Osteoblast (primary cell): ENCODE measurements at regions not wholly inside any gene's neighbourhood (a gene's known extent, or its start where the extent isn't known, plus 50 kb on each side); places are given as distances from the start of the nearest gene placed in this dataset.
"Not testable (repeated sequence)": the region's sequence is repeated elsewhere in the genome, so short reads cannot be mapped to it uniquely, and the experiment has no call there.

Source experiments
- DNase-seq: peaks from one replicate; pipeline ENCODE4 v3.0.0; 2011; ENCODE audit warnings: low spot score, mixed read lengths; ENCODE audit not compliant: insufficient read length; ENCODE audit errors: missing footprints
- H2AFZ ChIP-seq: 2 replicates; pipeline ENCODE4 v1.6.0; 2011; ENCODE audit warnings: mild to moderate bottlenecking, low read length
- H3K27ac ChIP-seq: 2 replicates; pipeline ENCODE4 v1.5.1; 2011; ENCODE audit warnings: mild to moderate bottlenecking, low read depth, low read length, moderate library complexity
- H3K27me3 ChIP-seq: 2 replicates; pipeline ENCODE4 v1.6.0; 2012; ENCODE audit warnings: mild to moderate bottlenecking, control low read depth, inconsistent platforms, low read length, moderate library complexity; ENCODE audit not compliant: insufficient read depth
- H3K36me3 ChIP-seq: 2 replicates; pipeline ENCODE4 v1.5.1; 2011; ENCODE audit warnings: mild to moderate bottlenecking, low read length, control low read depth, moderate library complexity; ENCODE audit not compliant: insufficient read depth
- H3K4me1 ChIP-seq: 2 replicates; pipeline ENCODE4 v1.5.1; 2011; ENCODE audit warnings: mild to moderate bottlenecking, low read length, control low read depth, moderate library complexity; ENCODE audit not compliant: insufficient read depth
- H3K4me2 ChIP-seq: 2 replicates; pipeline ENCODE4 v1.6.0; 2011; ENCODE audit warnings: mild to moderate bottlenecking, low read length; ENCODE audit not compliant: insufficient read depth
- H3K4me3 ChIP-seq: fragments of 200-600 bp; sonication (generic); 3 replicates; pipeline ENCODE4 v1.5.1; 2012; ENCODE audit warnings: mild to moderate bottlenecking, low read length, inconsistent platforms; ENCODE audit not compliant: insufficient read depth
- H3K79me2 ChIP-seq: 2 replicates; pipeline ENCODE4 v1.6.0; 2012; ENCODE audit warnings: mild to moderate bottlenecking, low read length, control low read depth, inconsistent platforms; ENCODE audit not compliant: insufficient read depth
- H3K9me3 ChIP-seq: 2 replicates; pipeline ENCODE4 v1.5.1; 2011; ENCODE audit warnings: low read depth, low read length, control low read depth
- H4K20me1 ChIP-seq: 2 replicates; pipeline ENCODE4 v1.6.0; 2012; ENCODE audit warnings: mild to moderate bottlenecking, low read length, control low read depth; ENCODE audit not compliant: insufficient read depth
- TF ChIP-seq, protein P1 (sequence below): IDR thresholded peaks from 2 replicates; pipeline ENCODE4 v1.5.1; 2011; ENCODE audit warnings: mild to moderate bottlenecking, low read depth, low read length, moderate library complexity; ENCODE audit errors: extremely low read depth

DNA sequence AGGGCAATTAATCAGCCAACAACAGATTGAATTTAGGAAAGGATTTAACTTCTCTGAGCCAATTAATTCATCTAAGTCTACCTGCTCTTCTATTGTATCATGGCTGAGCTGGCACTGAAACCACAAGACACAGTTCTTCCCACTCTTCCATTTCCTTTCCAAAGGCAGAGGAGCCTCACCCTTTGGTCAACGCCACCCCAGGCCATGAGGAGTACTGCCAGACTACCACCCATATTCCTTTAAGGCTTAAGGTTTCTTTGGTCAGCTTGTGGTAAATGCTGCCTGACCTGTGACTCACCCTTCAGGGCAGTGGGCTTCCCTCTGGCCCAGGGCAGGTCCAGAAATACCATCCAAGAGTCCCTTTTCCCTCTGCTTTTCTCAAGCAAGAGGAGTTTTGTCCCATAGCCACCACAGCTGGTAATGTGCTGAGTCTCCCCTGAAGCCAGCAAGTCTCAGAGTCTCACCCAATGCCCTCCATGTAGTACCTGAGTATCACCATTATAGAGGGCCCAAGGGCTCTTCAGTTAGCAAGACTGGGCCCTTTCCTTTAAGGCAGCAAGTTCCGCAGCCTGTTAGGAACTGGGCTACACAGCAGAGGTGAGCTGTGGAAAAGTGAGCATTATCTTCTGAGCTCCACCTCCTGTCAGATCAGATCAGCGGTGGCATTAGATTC, 900.5 kb upstream of the CRIM1 start:
- Histone ChIP-seq H3K9me3 (no peaks in the 10 kb centered on the region), H3K4me1 (no peaks in the 10 kb centered on the region), H3K36me3 (no peaks in the 10 kb centered on the region), H3K79me2 (no peaks in the 10 kb centered on the region), H3K27ac (no peak overlapping the region), H3K4me3 (no peak overlapping the region), H2AFZ (no peak overlapping the region), H3K27me3 (no peaks in the 10 kb centered on the region), H4K20me1 (no peaks in the 10 kb centered on the region), H3K4me2 (no peak overlapping the region)
- TF ChIP-seq, protein P1, sequence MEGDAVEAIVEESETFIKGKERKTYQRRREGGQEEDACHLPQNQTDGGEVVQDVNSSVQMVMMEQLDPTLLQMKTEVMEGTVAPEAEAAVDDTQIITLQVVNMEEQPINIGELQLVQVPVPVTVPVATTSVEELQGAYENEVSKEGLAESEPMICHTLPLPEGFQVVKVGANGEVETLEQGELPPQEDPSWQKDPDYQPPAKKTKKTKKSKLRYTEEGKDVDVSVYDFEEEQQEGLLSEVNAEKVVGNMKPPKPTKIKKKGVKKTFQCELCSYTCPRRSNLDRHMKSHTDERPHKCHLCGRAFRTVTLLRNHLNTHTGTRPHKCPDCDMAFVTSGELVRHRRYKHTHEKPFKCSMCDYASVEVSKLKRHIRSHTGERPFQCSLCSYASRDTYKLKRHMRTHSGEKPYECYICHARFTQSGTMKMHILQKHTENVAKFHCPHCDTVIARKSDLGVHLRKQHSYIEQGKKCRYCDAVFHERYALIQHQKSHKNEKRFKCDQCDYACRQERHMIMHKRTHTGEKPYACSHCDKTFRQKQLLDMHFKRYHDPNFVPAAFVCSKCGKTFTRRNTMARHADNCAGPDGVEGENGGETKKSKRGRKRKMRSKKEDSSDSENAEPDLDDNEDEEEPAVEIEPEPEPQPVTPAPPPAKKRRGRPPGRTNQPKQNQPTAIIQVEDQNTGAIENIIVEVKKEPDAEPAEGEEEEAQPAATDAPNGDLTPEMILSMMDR: no peak
- no peak for DNase-seq

DNA sequence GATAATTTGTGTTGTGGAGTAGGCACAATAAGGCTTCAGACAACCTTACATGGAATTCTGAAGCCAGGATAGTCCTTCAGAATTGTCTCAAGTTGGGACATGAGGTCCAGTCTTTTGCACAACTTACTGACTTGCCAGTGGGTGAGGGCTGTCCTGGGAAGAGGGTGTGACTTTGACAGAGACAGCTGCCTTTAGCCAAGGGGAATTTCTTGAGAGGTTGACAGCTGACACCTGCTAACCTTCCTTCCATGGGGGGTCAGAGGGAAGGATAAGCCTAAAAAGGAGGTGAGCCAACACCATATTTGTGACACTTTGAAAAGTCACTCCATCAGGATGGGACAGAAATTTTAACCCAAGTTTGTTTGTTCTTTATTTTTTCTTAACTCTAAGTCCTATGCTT, 907.8 kb upstream of the CRIM1 start:
- no peak overlapping the region for H3K4me2 ChIP-seq
- no peak overlapping the region for H3K27ac ChIP-seq
- H3K79me2 ChIP-seq: no peaks in the 10 kb centered on the region
- TF ChIP-seq, protein P1: no peak
- H3K9me3 ChIP-seq: no peaks in the 10 kb centered on the region
- H3K4me1 ChIP-seq: no peaks in the 10 kb centered on the region
- H3K27me3 ChIP-seq: no peaks in the 10 kb centered on the region
- H3K36me3 ChIP-seq: no peaks in the 10 kb centered on the region
- no peak overlapping the region for H2AFZ ChIP-seq
- DNase-seq: no peak
- H4K20me1 ChIP-seq: no peaks in the 10 kb centered on the region
- no peak overlapping the region for H3K4me3 ChIP-seq

DNA sequence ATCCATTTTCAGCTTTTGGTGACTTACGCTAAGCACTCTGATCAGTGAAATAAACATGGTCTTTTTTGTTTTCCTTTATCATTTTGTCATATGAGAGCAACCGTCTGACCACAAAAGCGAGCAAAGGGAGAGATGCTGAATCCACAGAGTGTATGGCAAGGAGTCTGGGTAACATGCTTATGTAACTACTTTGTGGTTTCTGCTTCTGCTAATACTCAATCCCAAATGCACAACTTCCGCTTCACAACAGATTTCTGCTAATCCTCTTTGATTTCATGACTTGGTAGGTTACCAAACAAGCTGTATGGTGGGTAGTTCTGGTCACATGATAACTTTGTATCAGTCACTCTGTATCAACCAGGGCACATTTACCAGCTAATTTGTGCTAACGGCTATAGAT, 908.4 kb upstream of the CRIM1 start:
- H3K79me2 ChIP-seq: no peaks in the 10 kb centered on the region
- H2AFZ ChIP-seq: no peak overlapping the region

DNA sequence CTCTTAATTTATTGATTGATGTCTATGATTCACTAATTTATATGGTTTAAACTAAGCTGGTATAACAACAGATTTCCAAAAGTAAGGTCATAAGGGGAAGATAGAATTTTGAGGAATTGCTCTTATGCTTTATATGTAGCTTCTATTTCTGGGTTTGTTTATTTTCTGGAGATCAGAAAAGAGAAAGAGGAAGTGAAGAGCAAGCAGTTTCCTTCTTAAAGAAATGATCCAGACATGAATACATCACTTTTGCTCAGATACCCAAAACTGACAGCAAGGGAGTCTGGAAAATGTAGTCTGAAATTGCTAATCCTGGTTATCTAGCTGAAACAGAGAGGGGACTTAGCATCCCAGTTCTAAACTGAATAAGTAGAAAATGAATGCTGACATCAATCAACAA, 912.5 kb upstream of the CRIM1 start:
- Histone ChIP-seq H3K9me3 (no peaks in the 10 kb centered on the region), H3K4me1 (no peaks in the 10 kb centered on the region), H3K4me3 (no peak overlapping the region), H3K27me3 (no peaks in the 10 kb centered on the region), H3K79me2 (no peaks in the 10 kb centered on the region), H4K20me1 (no peaks in the 10 kb centered on the region), H2AFZ (no peak overlapping the region), H3K27ac (no peak overlapping the region), H3K4me2 (no peak overlapping the region), H3K36me3 (no peaks in the 10 kb centered on the region)
- TF ChIP-seq, protein P1: no peak
- no peak for DNase-seq

More for the DNA sequence above, 908.4 kb upstream of the CRIM1 start:
- Histone ChIP-seq H4K20me1 (no peaks in the 10 kb centered on the region), H3K9me3 (no peaks in the 10 kb centered on the region), H3K4me1 (no peaks in the 10 kb centered on the region), H3K4me2 (no peak overlapping the region), H3K4me3 (no peak overlapping the region), H3K27me3 (no peaks in the 10 kb centered on the region), H3K27ac (no peak overlapping the region), H3K36me3 (no peaks in the 10 kb centered on the region)
- TF ChIP-seq, protein P1: no peak
- no peak for DNase-seq

DNA sequence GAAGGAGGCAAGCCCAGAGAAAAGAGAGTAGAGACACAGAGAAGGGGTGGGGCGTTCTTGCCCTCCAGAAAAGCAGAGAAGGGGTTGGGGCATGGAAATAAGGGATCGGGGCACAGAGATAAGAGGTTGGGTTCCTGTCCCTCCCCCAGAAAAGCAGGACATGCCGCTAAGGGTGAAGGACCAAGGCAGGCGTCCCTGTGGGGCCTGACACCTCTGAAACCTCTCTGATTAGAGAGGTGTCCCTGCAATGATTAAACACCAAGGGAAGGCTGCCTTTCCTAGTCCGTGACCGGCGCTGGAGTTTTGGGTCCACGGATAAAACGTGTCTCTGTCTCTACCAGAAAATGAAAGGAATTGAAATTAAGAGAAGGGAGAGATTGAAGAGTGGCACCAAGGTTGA, 914.0 kb upstream of the CRIM1 start:
- H4K20me1 ChIP-seq, H3K4me2 ChIP-seq, H3K79me2 ChIP-seq, H3K27ac ChIP-seq, H2AFZ ChIP-seq, H3K4me3 ChIP-seq, DNase-seq, H3K36me3 ChIP-seq, H3K9me3 ChIP-seq, H3K4me1 ChIP-seq, H3K27me3 ChIP-seq: not testable (repeated sequence)

DNA sequence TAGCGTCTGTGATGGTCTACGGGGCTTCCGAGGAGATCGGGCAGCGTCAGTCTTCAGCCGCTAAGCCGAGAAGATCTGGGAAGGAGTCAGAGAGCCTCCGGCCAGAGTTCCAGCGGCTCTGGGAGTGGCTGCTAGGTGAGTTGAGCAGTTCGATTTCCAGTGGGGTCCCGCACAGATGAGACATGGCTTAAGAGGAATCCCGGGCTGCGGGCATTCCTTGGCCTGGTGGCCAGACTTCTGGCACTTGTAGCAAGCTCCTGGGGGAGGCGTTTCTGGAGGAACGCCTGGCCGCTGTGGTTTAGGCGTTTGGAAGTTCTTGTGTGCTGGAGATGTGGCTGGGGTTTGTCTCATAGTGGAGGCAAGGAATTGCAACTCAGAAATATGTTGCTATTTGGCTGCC, 915.3 kb upstream of the CRIM1 start:
- not testable (repeated sequence) for H3K4me3 ChIP-seq, H3K27me3 ChIP-seq, DNase-seq

More for the DNA sequence above, 915.3 kb upstream of the CRIM1 start:
- not testable (repeated sequence) for H3K27ac ChIP-seq, H3K36me3 ChIP-seq, H3K4me2 ChIP-seq, H3K79me2 ChIP-seq, H4K20me1 ChIP-seq, H3K9me3 ChIP-seq, H3K4me1 ChIP-seq, H2AFZ ChIP-seq
